HG02938 (cell line): ENCODE measurements at regions not wholly inside any gene's neighbourhood (a gene's known extent, or its start where the extent isn't known, plus 50 kb on each side); places are given as distances from the start of the nearest gene placed in this dataset.
"Not testable (repeated sequence)": the region's sequence is repeated elsewhere in the genome, so short reads cannot be mapped to it uniquely, and the experiment has no call there.

Experiments
- ATAC-seq: cut with Tn5 transposase; IDR thresholded peaks from one replicate; pipeline ENCODE4 v1.9.1; 2021; ENCODE audit warnings: mild to moderate bottlenecking, moderate library complexity; ENCODE audit not compliant: unreplicated experiment

DNA sequence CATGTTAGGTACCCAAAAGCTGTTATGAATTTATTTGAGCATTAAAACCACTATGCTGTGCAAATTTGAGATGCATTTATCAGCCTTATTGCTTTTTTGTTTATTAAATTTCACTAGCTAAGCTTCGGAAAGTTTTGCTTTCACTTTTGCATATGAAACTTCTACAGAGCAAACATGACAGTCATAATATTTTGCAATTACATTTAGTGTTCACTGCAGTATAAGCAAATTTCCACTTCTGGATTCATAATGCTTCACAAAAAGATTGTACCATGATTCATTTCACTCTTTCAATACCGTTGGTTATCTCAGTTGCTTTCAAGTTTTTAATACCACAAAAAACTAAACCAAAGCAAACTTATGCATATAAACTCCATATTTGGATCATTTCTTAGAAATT lies 228.7 kb upstream of the SLC8A1 start:
- peak; percentile 100 for ATAC-seq

- no peak for ATAC-seq
These were observed 238.1 kb upstream of the SLC8A1 start for GRCh38 chr2:40690036-40690435.

DNA sequence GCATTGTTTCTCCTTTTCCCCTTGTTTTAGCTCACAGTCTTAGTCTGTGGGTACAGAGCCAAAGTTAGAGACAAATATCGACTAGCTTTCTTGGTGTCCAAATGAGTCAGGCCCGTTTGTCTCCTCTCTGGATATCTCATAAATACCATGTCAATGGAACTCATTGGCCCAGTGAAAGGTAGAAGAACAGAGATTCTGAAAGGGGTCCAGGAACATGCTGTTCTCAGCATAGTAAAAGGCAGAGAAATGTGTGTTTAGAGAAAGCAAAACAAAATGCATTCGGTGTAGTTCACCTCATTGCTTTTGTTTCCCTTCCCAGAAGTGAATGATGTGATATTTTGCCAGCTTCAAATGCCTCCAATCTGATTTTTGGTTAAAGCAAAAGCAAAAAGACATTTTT lies 238.6 kb upstream of the SLC8A1 start:
- ATAC-seq = no peak

DNA sequence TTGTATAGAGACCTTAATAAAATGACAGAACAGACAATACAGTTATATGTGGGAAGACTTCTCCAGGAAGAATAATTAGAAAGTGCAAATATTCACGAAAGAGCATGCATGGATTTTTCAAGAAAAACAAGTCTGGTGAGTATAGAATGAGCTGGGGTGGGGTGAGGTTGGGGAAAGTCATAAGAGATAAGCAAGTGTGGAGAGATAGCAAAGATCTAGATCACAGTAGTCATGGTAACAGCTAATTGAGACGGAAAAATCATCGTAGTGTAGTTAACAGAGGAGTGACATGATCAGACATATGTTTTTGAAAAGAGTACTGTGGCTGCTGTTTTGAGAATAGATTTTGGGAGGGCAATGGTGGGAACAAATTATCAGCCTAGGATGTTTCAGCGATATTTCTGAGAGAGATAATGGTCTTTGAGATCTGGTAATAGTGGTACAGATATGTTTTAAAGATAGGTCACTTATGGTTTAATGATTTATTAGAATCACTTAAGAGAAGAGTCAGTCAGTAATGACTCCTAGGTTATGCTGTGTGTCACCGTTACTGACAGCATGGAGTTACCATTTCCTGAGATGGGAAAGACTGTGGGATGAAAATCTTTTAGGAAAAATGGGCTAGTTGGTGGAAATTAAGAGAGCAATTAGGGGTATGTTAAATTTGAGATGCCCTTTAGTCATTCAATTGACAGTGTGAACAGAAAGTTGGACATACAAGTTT lies 248.5 kb upstream of the SLC8A1 start:
- ATAC-seq = no peak

GRCh38 chr2:40712197-40712894 lies 260.5 kb upstream of the SLC8A1 start:
- ATAC-seq = not testable (repeated sequence)

DNA sequence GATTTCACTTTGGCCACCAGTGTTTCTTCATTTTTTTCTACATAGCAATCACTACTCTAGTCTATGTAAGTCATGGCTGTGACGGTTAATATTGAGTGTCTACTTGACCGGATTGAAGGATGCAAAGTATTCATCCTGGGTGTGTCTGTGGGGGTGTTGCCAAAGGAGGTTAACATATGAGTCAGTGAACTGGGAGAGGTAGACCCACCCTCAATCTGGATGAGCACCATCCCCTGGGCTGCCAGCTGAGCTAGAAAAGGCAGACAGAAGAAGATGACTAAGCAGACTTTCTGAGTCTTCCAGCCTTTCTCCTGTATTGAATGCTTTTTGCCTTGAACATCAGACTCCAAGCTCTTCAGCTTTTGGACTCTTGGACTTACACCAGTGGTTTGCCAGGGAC lies 265.0 kb upstream of the SLC8A1 start:
- no peak for ATAC-seq

DNA sequence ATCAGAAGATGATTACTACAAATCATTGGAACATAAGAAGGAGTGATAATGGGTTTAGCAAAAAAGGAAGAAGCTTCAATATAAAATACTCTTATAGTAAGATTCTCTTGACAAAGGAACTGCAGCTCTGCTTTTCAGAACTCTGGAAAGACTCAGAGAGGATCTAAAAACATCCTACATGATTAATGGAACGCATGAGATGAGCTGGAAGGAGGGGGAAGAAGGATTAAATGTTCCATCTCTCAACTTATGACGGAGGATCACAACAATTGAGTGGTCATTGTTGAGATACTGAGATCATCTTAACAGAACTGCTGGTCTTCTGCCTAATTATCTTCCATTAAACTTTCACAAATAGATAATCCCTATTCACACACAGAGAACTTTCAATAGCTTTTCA lies 267.5 kb upstream of the SLC8A1 start:
- ATAC-seq = no peak

DNA sequence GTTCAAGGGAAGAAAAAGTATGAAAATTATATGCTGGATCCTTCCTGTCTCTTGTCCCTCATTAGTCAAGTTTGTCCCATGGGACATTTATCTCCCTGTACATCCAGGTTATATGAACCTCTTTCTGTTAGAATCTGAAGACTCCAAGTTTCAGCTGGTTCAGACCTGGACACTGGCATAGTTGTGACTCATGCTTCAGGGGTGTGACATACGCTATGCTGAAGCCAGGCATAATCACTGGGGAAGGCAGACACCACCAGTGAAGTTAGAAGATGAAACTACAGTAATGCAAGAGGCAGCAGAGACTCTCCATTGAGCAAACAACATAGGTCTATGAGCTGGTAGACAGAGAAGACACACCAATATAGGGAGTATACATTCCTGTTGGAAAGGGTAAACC lies 269.7 kb upstream of the SLC8A1 start:
- ATAC-seq = no peak

- ATAC-seq = no peak
These were observed 271.3 kb upstream of the SLC8A1 start for GRCh38 chr2:40723194-40723593.

- ATAC-seq = no peak
These were observed 273.1 kb upstream of the SLC8A1 start for GRCh38 chr2:40725040-40725439.

DNA sequence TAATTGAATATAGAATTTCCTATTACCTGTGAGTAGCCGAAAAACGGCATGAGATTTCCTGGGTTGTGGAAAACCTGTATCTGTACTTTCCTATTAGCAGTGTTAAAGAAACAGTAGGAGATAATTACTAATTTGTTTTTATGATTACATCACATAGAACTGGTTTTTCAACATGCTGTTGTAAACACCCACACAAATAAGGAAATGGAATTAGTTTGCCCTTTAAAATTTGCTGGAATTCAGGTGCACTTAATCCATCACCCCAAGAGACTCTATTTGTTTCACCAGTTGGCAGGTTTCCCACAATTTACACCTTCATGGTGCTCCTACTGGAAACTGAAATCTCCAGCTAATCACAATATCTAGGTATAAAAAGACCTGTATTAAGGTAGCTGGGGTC lies 274.1 kb upstream of the SLC8A1 start:
- no peak for ATAC-seq

GRCh38 chr2:40734797-40735196 lies 282.9 kb upstream of the SLC8A1 start:
- no peak for ATAC-seq

GRCh38 chr2:40737180-40737579 lies 285.3 kb upstream of the SLC8A1 start:
- ATAC-seq = no peak

DNA sequence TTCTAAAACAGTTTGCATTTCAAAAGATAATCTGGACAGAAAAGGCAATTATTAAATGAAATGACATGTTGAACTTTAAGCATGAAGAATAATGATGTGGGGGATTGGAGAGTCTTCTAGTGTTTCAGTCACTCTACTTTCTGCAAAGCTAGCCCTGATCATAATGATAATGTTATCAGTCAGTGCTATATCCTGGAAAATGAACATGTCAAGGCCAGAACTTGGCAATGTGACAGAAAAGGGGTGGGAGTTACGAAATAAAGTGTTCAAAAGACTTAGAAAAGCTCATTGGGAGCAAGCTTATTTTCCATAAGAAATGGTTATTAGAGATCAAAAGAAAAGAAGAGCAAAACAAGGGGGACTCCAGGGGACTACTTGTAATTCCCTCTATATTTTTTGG lies 288.5 kb upstream of the SLC8A1 start:
- no peak for ATAC-seq

DNA sequence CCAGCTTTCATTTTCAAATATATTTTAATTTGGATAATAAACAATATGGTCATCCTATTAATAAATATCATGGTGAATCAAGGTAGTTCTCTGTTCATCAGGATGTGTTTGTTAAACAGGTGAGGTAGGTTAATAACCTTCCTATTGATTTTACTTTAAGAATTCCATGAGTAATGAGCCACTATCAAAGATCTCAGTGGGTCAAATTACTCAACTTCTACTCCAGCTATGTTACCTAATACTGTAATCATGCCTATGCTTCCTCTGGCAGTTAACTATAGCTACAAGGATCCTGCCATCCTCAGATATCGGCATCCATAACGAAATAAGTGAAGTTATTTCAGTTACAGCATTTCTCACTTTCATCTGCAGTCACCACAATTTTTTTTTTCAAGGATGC lies 289.6 kb upstream of the SLC8A1 start:
- ATAC-seq = no peak

DNA sequence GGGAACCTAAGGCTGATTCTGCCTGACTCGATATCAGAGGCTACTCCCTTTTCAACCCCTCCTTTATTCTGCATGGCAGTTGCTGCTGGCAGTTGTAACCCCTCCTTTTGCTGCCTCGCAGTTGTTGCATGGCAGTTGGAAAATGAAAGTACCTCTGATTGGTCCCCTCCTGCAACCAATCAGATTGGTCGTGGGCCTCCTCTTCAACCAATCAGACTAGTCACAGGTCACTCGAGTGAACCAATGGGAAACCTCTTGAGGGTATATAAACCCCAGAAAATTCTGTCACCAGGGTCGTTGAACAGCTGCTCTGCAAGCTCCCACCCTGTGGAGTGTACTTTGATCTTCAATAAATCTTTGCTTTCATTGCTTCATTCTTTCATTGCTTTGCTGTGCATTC lies 294.3 kb upstream of the SLC8A1 start:
- no peak for ATAC-seq

GRCh38 chr2:40751981-40752380 lies 300.1 kb upstream of the SLC8A1 start:
- ATAC-seq = no peak

GRCh38 chr2:40752796-40753195 lies 300.9 kb upstream of the SLC8A1 start:
- ATAC-seq = no peak

DNA sequence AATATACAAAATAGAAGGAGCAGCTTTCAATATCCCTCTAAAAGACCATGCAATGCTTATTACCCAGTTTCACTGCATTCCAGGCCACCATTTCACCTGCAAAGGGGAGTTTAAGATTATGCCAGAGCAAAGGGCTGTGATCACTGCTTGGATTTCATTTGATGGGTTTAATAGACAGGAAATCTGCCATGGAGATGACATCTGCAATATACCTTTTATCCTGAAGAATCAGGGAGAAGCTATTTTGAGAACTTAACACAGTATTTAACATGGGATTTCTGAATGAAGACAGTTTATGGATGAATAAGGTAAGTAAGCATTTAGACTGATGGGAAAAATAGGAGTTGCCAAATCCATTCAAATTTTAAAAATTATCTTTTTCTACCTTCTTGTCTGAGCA lies 303.0 kb upstream of the SLC8A1 start:
- no peak for ATAC-seq

GRCh38 chr2:40758401-40759155 lies 306.7 kb upstream of the SLC8A1 start:
- ATAC-seq = no peak

GRCh38 chr2:40760071-40760666 lies 308.3 kb upstream of the SLC8A1 start:
- peak; percentile 62 for ATAC-seq

GRCh38 chr2:40773291-40773690 lies 321.4 kb upstream of the SLC8A1 start:
- no peak for ATAC-seq
